ENCODE measurements at regions not wholly inside any gene's neighbourhood (a gene's known extent, or its start where the extent isn't known, plus 50 kb on each side); places are given as distances from the start of the nearest gene placed in this dataset.

DNA sequence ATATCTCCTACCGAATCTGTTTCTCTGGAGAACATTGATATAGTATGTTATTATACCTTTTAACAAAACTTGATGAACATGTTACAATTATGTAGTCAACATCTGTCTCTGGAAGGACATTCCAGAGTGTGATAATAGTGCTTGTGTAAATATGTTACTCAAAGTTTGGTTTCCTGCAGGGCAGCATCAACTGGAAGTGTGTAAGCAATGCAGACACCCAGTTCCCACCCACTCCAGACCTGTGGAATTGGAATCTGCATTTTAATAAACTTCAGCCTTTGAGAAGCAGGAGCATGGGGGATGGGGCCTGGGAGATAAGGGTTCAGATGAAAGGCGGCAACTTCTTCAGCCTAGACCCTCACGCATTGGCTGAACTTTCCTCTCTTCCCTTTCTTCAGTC is 398.9 kb downstream of the RND3 start:
- TF ChIP-seq, protein P1, sequence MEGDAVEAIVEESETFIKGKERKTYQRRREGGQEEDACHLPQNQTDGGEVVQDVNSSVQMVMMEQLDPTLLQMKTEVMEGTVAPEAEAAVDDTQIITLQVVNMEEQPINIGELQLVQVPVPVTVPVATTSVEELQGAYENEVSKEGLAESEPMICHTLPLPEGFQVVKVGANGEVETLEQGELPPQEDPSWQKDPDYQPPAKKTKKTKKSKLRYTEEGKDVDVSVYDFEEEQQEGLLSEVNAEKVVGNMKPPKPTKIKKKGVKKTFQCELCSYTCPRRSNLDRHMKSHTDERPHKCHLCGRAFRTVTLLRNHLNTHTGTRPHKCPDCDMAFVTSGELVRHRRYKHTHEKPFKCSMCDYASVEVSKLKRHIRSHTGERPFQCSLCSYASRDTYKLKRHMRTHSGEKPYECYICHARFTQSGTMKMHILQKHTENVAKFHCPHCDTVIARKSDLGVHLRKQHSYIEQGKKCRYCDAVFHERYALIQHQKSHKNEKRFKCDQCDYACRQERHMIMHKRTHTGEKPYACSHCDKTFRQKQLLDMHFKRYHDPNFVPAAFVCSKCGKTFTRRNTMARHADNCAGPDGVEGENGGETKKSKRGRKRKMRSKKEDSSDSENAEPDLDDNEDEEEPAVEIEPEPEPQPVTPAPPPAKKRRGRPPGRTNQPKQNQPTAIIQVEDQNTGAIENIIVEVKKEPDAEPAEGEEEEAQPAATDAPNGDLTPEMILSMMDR (IDR thresholded peaks at IDR 0.05 in 2 of 3, conservative IDR thresholded peaks at IDR 0.05 in 1 of 3; ENCODE audit: borderline replicate concordance in 1 of 3, insufficient read depth in 1 of 3, low read depth in 2 of 3, low read length in 2 of 3): no peak
- TF ChIP-seq ZNF274 (IDR thresholded peaks at IDR 0.05; ENCODE audit: low read depth, low read length): no peak
